Activated CD8-positive, alpha-beta memory T cell treated with anti-CD3 and anti-CD28 coated beads for 1 hour (primary cell): ENCODE measurements at regions not wholly inside any gene's neighbourhood (a gene's known extent, or its start where the extent isn't known, plus 50 kb on each side); places are given as distances from the start of the nearest gene placed in this dataset.
A peak's percentile ranks its signal among the peaks of the same experiment; 100 is the strongest.

ENCODE experiments used
- DNase-seq, 2 donors: peaks; one replicate each; pipeline ENCODE4 v3.0.0-alpha.2; 2020; ENCODE audit warnings: low read depth in 1 of 2; ENCODE audit errors: extremely low read depth in 1 of 2

DNA sequence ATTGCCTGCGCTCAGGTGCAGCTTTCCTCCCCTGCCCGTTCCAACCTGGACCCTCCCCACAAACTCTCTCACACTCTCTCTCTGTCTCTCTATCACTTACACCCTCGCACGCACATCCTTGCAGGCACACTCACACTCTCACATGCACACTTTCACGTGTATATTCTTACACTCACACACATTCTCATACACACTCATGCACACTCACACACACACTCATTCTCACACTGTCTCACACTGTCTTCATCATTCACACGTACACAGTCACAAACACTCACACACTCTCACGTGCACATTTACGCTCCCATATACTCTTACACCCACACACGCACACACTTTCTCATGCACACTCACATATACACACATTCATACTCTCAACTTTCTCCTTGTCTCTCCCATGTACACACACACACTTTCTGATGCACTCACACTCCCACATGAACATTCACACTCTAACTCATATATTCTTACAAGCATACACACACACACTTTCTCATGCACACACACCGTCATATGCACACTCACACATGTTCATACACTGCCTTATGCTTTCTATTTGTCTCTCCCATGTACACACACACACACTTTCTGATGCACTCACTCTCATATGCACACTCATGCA, 229.3 kb downstream of the SNX18 start:
- no peak for DNase-seq

DNA sequence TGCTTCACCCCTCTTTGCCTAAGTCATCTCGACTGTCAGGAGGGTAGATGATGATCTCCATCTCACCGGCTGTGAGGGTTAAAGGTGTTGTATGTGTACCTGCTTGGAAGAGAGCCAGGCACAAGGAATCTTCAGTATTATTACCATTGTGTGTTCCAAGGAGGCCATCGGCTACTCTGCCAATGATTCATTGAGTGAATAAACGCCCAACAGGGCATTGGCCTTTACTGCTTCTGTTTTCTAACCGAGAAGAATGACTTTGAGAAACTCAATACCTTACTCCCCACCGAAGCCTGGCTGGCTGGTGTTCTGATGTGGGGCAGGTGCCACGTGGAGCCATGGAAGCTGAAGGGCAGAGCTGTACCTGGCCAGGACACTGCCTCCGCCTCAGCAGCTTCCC, 228.8 kb downstream of the SNX18 start:
- DNase-seq = no peak

DNA sequence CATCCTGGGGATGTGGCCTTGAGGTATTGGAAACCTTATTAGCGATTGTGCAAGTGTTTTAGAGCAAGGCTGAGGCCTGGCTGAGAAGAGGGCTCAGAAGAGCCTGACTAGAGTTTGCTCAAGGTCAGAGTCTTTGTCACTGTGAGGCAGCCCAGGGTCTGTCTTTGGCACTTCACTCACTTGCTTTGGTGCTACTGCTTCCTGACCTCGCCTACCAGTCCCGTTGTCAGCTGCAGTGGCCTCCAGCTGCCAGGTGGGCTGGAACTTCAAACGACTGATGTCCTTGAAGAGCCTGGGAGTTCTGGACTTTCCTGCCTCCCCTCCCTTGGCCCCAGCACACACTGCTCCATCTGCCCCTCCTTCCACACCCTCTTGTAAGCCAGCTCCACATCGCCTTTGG, 228.0 kb downstream of the SNX18 start:
- DNase-seq = no peak

DNA sequence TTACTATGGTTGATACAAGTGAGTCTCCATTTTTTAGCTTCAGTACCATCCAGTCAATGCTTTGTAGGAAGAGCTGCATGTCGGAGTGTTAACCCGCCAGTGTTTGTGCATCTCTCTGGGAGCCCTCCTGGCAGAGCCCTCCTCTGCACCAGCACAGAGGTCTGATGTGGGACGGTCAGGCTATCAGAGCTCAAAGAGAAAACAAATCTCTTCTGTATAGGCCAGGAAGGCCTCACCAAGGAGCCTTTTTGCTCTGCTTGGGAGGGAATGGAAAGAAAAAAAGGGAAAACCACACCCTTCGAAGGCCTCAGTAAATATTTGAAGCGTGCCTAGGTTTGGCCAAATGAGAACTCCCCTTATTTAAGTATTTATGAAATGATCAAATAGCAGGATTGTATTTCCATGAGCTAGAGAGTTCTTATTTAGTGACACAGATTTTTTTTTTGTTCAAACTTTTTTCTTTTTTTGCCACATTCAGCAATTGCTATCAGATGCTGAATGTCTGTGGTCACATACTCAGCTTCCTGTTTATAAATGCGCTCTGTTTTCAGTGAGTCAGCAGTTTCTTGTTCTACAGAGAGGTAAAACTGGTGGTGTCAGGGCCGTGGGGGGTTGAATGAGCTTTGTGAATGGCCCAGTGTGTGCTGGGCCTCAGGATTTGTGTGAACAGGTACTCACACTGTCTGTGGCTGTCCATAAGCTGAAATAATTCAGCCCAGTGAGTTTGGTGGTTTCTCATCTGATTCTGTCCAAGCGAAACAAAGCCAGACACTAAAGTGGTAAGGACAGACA, 226.6 kb downstream of the SNX18 start:
- DNase-seq = peak in 1 of 2 donors; percentile 18

DNA sequence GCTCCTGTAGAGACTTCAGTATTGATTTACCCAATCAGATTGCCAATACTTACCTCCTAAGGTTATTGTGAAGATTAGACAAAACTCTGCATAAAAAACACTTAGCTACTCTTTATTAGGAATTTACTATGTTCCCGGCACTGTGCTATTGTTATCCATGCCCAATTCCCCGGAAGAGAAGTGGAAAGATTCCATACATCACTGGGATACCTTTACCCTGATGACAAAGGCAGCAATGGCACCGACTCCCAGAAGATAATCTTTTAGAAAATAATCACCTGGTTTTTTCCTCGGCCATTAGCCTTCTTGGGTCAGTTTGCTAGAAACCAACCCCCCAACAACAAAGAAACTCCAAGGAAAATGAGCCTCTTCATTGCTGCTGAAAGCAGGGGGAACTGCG, 226.0 kb downstream of the SNX18 start:
- DNase-seq = no peak

DNA sequence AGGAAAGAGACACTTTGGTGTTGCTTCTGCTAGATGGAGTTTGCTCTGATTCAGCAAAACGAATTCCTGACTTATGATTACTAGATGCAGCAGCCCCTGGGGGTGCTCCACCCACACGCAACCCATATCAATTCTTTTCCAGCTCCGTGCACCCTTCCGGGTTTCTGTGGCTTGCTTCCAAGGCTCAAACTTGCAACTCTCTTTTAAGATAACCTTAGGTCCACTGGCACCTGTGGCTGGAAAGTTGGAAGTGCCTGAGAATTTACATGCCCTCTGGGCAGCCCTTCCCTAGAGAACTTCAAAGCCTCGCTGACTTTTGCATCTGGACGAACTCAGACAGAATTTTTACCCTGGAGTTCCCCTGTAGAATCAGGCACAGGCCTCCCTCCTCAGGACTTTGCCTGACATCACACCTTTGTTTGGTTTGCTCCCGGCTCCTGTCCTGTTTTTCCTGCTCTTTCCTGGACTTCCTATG, 224.9 kb downstream of the SNX18 start:
- DNase-seq = no peak

DNA sequence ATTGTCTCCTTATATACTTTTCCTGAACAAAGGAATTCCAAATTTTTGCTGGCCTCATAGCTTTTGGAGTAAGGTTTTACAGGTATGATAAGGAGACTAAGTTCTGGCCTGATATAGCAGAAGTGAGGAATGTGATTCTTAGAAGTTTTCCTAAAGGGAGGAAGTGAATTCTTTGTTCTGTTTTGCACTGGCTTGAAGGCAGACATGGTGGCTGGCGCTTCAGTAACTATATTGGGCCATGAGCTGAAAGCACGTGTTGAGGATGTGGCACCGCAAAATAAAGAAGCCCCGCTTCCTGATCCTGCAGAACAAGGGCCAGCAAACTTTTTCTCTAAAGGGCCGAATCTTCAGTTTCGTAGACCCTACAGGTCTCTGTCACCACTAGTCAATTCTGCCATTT, 224.2 kb downstream of the SNX18 start:
- no peak for DNase-seq

DNA sequence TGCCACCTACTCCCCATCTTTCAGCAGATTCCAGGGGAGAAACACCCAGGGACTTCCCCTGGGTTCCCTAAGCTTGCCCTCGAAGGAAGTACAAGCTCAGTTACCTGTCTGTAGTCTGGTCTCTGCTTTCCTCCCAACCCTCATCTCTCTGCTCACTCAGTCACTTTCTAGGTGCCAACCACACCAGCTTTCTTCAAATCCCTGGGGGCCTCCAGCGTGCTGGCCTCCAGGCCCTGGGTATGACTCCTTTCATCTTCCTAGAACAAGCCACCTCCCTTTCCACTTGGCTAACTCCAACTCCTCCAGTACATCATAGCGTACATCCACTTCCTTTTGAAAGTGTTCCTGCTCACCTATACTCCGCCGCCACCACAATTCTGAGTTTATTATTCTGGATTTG, 222.6 kb downstream of the SNX18 start:
- no peak for DNase-seq

DNA sequence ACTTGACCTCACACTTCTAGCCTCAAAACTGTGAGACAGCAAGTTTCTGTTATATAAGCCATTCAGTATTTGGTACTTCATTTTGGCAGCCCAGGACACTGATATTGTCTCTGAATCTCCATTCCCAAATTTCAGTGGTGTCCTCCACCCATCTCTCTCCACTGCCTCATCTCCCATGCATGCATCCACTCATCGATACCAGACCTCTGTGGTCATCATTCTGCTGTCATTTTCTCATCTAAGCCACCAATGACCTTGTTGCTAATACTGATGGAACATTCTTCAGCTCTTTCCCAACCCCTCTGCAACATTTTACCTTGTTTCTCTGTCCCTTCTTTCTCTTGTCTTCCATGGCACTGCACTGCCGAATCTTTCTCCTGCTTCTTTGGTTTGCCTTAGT, 221.8 kb downstream of the SNX18 start:
- no peak for DNase-seq

DNA sequence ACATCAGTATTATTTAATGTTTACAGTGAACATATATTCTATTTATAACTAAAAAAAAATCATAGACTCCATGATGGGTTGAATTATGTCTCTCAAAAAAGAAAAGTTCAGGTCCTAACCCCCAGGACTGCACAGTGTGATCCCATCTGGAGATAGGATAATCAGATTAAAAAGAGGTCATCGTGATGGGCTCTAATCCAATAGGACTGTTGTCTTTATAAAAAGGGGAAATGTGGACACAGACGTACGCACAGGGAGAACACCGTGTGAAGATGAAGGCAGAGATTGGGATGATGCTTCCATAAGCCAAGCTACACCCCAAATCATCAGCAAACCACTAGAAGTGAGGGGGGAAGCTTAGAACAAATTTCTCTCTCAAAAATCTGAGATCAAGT, 221.4 kb downstream of the SNX18 start:
- no peak for DNase-seq

DNA sequence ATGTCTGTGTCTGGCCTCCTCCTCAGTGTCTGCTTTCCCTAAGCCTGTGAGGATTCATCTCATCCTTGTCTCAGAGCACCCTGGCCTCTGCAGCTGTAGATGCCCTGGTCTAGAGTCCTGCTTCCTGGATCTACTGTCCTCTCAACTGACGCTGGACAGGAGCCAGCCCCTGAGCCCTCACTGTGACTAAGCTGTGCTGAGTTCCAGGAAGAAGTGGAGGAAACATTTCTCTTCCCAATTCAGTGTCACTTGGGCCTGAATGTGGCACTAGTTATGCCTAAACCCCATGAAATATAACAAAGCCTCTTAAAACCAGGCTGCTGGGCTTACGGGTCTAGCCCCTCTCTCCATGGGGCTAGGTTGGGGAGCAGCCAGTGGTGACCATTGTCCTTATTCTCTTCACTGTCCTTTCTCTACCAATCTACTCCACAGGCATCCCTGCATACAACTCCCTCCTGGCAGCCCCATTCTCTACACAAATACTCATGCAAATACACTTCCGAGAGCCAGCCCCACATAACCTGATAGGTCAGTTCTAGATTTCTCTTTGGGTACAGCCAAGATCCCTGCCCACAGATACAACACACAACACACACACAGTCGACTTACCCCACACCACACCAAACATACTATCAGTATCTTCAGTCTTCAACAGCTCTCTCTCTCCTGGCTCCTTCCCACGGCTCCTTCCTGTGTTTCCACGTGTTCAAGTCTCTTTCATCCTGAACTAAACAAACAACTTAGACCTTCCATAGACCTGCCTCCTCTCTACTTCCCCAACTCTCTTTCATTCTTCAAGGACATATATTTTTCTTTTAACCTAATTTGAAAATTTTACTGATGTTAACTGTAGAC, 220.8 kb downstream of the SNX18 start:
- DNase-seq = no peak

DNA sequence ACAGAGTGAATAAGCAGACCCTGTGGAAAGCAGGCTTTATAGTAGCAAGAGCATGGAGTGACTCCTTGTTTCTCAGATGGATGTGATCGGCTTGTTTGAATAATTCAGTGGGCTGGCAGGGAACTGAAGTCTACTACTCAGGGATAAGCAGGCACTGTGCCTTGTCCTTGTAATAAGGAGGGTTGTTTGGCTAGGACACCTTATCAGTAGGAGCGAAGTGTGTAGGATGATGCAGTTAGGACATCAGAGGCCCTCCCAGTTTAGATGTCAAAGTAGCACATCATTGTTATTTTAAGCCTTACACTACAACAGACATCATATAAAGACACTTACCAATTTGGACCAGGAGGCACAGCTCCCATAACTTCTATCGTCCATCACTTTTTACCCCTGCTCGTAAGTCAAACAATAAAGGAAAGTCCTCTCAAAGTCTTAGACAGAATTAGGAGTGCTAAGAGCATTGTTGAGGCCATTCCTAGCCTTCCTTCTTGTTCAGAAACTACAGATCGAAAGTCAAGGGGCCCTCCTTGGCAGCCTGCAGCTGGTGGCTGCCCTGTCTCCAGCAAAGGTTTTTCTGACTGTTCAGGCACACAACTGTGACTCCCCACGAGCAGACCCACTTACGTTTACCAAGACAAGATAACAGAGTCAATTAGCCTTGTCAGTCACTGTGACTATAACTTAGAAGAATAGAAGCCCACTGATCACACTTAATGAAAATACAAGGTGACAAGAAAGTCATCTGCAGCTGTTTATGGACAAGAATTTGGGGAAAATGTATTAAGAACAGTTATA, 218.6 kb downstream of the SNX18 start:
- DNase-seq = no peak

DNA sequence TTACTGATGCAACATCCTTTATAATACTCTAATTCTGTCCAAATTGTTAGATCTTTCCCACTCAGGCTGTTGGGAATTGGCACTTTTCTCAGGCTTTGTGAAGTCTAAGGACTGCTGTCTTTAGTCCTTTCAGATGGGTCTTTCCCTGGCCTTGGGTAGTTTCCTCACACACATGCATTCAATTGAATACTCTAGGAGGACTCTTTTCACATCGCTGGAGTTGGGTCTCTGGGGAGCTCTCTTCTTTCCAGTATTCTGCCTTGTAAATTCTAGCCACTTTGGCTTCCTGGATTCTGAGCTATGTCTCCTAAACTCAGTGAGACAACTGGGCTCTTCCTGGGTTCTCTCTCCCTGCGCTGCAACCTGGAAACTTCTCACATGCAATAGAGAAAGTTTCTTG, 215.5 kb downstream of the SNX18 start:
- no peak for DNase-seq

DNA sequence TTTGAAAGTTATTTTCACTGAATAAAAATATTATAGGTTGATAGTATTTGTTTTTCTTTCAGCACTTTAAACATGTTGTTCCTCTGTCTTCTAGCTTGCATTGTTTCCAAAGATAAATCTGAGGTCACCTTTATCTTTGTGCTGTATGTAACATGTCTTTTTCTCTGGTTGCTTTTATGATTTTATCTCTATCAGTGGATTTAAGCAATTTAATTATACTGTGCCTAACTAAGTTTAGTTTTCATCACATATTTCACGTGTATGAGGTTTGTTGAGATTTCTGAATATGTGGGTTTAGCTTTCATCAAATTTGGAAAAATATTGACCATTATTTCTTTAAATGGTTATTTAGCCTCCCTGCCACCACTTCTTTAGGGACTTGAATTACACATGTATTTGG, 214.5 kb downstream of the SNX18 start:
- DNase-seq = no peak

DNA sequence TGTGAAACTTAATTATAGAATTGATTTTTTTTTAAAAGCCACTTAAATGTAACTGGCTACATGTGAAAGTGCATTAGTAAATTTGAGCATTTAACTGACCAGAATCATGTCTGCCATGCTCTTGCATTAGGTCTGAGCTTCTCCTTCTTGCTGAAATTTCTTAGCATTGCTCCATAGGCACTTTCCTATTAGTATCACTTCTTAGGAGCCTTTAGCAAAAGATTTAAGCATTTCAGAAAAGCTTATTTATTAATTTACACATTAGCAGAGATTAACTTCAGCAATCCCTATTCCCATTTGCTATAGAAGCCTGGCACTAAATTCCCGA, 211.0 kb downstream of the SNX18 start:
- no peak for DNase-seq

DNA sequence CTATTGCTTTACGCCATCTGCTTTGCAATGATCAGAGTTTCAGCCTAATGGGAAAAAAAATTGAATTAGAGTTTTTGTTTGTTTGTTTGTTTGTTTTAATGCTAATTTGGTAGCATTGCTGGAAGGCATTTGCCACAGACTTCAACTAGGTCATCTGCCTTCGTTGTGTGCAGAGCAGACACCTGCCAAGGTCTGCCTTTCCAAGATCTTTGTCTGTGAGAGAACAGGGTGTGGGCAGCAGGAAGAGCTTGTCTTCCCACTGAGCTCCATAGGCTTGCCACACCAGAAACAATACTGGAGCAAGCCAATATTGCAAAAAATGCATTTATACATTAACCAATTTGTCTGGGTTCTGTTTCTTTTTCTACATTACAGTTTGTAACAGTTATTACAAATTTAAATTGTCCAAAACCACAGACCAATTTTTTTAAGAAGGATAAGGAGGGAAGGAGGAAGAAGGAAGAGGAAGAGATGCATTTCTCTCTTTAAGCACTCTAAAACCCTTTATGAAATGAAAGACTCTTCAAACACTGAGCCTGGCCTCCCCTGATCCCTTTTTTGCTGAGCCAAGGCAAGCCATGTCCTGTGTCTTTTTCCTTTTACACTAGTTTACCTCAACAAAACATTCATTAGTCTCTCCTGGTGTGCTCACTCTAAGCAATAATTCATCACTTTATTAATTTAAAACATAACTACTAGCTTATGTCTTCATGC, 210.5 kb downstream of the SNX18 start:
- DNase-seq = no peak

DNA sequence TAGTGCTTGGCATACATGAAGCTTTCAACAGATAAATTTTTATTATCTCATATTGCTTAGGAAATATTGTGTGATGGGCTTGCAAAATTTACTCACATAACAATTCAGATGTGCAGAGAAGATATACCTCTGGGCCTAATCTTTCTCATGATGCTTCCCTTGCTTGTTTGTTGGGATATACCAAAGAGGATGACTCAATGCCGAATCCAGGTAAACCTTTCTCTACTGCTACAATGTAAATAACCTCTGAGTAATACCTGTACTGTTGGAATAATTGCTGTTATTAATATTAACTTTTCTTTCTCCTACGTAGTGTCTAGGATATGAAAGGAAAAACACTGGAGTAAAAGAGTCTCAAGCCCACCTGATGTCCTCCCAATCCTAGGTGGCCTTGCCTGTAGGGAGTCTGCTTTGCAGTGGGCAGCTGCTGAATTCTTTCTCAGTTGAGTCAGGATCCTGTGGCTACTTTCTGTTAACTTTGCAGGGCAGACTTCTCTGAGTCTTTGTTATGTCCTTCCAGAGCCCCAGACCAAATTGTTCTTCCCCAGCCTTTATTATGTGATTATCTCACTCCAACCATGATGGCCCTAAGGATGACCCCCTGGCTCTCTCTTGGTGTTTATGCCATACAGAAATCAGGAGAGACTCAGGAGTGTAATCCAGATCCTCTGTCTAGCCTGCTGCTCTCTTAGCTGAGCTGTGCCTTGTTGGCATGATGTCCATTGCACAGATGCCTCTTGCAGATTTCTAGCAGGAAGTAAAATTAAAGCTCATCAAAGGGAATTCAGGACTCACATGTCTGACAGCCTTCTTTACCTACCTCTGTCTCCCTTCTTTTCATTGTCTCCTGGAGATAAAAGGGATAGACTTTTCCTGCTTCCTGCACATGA, 208.1 kb downstream of the SNX18 start:
- DNase-seq = no peak

DNA sequence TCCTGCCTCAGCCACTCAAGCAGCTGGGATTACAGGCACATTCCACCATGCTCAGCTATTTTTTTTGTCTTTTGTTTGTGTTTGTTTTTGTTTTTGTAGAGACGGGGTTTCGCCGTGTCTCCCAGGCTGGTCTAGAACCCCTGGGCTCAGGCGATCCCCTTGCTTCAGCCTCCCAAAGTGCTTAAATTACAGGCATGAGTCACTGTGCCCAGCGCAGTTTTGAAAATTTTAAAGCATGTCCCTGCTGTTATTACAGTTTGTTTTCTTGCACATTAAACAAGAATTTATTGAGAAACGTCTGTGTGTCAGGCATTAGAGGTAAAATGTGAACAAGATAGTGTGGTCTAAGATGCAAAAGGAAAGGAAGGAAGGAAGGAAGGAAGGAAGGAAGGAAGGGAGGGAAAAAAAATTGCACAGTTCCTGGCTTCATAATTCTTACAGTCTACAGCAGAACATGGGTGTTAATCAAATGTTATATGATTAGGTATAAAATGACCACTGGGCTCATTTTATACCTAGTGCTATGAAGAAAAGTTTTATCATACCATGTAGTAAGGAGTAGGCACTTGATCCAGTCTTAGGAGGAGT, 205.4 kb downstream of the SNX18 start:
- no peak for DNase-seq
